Peyer's patch (tissue), 4 donors: ENCODE measurements at regions not wholly inside any gene's neighbourhood (a gene's known extent, or its start where the extent isn't known, plus 50 kb on each side); places are given as distances from the start of the nearest gene placed in this dataset.

ENCODE experiments used
- CTCF ChIP-seq, 6 experiments: fragments of 450-650 bp in 4 of 6; fragments of 200-600 bp in 2 of 6; sonication (generic) in 1 of 6; IDR thresholded peaks; one replicate each; pipeline ENCODE4 v1.5.1; 2017 to 2019; ENCODE audit warnings: antibody characterized with exemption in 6 of 6, mild to moderate bottlenecking in 3 of 6, moderate library complexity in 1 of 6
- POLR2A ChIP-seq, 2 donors: fragments of 450-650 bp; IDR thresholded peaks; one replicate each; pipeline ENCODE4 v1.5.1; 2017; ENCODE audit warnings: antibody characterized with exemption in 2 of 2, mild to moderate bottlenecking in 2 of 2, moderate library complexity in 2 of 2

- TF ChIP-seq CTCF (IDR thresholded peaks at IDR 0.05), result no peak
- no peak for TF ChIP-seq POLR2A (IDR thresholded peaks at IDR 0.05)
Observed at GRCh38 chr14:39847852-39848251, 415.6 kb upstream of the FBXO33 start.
